OCI-LY3 (cell line): ENCODE measurements at regions not wholly inside any gene's neighbourhood (a gene's known extent, or its start where the extent isn't known, plus 50 kb on each side); places are given as distances from the start of the nearest gene placed in this dataset.

ENCODE experiments used
- EZH2phosphoT487 ChIP-seq: fragments of 200-600 bp; shearing (Covaris generic); IDR thresholded peaks from 2 replicates; pipeline ENCODE4 v1.6.1; 2018; ENCODE audit warnings: antibody characterized with exemption, mixed run types, low read depth
- TF ChIP-seq, protein P1 (sequence below): fragments of 200-600, 300-600 bp; sonication (generic); IDR thresholded peaks from 2 replicates; pipeline ENCODE4 v1.5.1; 2014; ENCODE audit warnings: antibody characterized with exemption, low read length, low read depth

DNA sequence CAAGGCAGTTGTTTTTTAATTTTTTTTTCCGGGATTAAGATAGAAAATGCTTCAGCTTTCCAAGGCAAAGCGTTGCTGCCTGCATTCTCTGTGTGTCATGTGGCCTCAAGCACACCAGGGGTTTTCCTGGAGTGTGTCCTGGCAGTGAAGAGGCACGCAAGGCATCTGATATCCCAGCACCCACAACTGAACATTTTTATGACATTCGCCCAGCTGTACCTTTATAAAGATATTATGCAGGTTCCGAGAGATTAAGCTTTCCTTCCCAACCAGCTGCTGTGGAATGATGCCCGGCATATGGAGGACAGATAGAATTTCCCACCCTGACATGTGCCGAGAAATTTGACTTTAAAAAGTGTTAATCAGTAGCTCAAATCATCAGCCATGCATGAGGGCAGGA, 205.6 kb downstream of the GADD45G start:
- TF ChIP-seq, protein P1, sequence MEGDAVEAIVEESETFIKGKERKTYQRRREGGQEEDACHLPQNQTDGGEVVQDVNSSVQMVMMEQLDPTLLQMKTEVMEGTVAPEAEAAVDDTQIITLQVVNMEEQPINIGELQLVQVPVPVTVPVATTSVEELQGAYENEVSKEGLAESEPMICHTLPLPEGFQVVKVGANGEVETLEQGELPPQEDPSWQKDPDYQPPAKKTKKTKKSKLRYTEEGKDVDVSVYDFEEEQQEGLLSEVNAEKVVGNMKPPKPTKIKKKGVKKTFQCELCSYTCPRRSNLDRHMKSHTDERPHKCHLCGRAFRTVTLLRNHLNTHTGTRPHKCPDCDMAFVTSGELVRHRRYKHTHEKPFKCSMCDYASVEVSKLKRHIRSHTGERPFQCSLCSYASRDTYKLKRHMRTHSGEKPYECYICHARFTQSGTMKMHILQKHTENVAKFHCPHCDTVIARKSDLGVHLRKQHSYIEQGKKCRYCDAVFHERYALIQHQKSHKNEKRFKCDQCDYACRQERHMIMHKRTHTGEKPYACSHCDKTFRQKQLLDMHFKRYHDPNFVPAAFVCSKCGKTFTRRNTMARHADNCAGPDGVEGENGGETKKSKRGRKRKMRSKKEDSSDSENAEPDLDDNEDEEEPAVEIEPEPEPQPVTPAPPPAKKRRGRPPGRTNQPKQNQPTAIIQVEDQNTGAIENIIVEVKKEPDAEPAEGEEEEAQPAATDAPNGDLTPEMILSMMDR = no peak
- no peak for TF ChIP-seq EZH2phosphoT487
